ENCODE measurements at regions not wholly inside any gene's neighbourhood (a gene's known extent, or its start where the extent isn't known, plus 50 kb on each side); places are given as distances from the start of the nearest gene placed in this dataset.

GRCh38 chr3:76463501-76463900 lies 576.4 kb upstream of the ROBO2 start:
- Histone ChIP-seq H3K4me3 (ENCODE audit: low read depth, low read length, poor library complexity, severe bottlenecking) (no peak overlapping the region), H3K9me2 (ENCODE audit: insufficient read depth, low read length) (no peaks in the 10 kb centered on the region), H4K20me1 (ENCODE audit: insufficient read depth, low read length) (no peaks in the 10 kb centered on the region), H3K9me3 (ENCODE audit: low read length) (no peaks in the 10 kb centered on the region), H3K4me2 (ENCODE audit: low read length) (no peak overlapping the region), H3K27ac (ENCODE audit: low read depth, low read length, poor library complexity, severe bottlenecking) (no peak overlapping the region), H3K36me3 (ENCODE audit: insufficient read depth, low read length) (no peaks in the 10 kb centered on the region), H3K4me1 (ENCODE audit: insufficient read depth, low read length, poor library complexity, severe bottlenecking) (no peaks in the 10 kb centered on the region), H3K79me2 (ENCODE audit: insufficient read depth, low read depth, low read length) (no peaks in the 10 kb centered on the region), H2AFZ (ENCODE audit: low read length) (no peak overlapping the region)
- no TSS peak for BruUV-seq (replicated peaks)
- no peak for DNase-seq (ENCODE audit: low spot score)
- ChIA-PET CTCF (ENCODE audit: unreplicated experiment) (no interaction called here), POLR2A (interaction anchor here (0.6 kb wide), 1 partner anchor 65 kb away, joined by 3 read pairs; no protein-coding TSS in a partner anchor)
- intact Hi-C loops (cut with micrococcal nuclease; ENCODE audit: unreplicated experiment), result no loop called here
- TF ChIP-seq EZH2phosphoT487 (IDR thresholded peaks at IDR 0.05; ENCODE audit: borderline replicate concordance, low read depth, low read length) (no peak), CTCF (conservative IDR thresholded peaks at IDR 0.05; ENCODE audit: low read length) (no peak)

- no peaks in the 10 kb centered on the region for H3K79me2 ChIP-seq (ENCODE audit: insufficient read depth, low read depth, low read length)
- no peaks in the 10 kb centered on the region for H3K9me2 ChIP-seq (ENCODE audit: insufficient read depth, low read length)
- H3K4me3 ChIP-seq (ENCODE audit: low read depth, low read length, poor library complexity, severe bottlenecking), result no peak overlapping the region
- no peaks in the 10 kb centered on the region for H3K4me1 ChIP-seq (ENCODE audit: insufficient read depth, low read length, poor library complexity, severe bottlenecking)
- no peak overlapping the region for H2AFZ ChIP-seq (ENCODE audit: low read length)
- no peak overlapping the region for H3K27ac ChIP-seq (ENCODE audit: low read depth, low read length, poor library complexity, severe bottlenecking)
- H3K9me3 ChIP-seq (ENCODE audit: low read length), result no peaks in the 10 kb centered on the region
- intact Hi-C loops (cut with micrococcal nuclease; ENCODE audit: unreplicated experiment), result no loop called here
- no peaks in the 10 kb centered on the region for H3K36me3 ChIP-seq (ENCODE audit: insufficient read depth, low read length)
- TF ChIP-seq EZH2phosphoT487 (IDR thresholded peaks at IDR 0.05; ENCODE audit: borderline replicate concordance, low read depth, low read length) (no peak), CTCF (conservative IDR thresholded peaks at IDR 0.05; ENCODE audit: low read length) (no peak)
- BruUV-seq (replicated peaks), result no TSS peak
- DNase-seq (ENCODE audit: low spot score), result no peak
- POLR2A ChIA-PET, result no interaction called here
- no peaks in the 10 kb centered on the region for H4K20me1 ChIP-seq (ENCODE audit: insufficient read depth, low read length)
- CTCF ChIA-PET (ENCODE audit: unreplicated experiment), result no interaction called here
- H3K4me2 ChIP-seq (ENCODE audit: low read length), result no peak overlapping the region
Observed at GRCh38 chr3:76470285-76470684, 569.6 kb upstream of the ROBO2 start.

DNA sequence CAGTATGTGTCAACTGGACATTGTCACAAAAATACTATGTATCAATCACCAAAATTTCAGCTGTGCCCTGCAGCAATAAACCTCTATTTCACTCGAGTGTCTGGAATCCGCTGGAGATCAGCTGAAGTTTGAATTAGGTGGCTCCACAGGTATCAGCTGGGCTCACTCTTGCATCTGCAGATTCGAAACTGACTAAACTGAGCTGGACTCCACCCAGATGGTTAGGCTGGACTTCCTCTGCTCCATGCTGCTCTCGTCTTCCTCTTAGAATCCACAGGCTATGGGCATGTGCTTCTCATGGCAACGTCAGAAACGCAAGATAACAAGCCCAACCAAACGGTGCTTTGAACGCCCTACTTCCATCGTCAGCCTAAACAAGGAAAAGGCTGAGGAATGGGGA lies 565.3 kb upstream of the ROBO2 start:
- no peak overlapping the region for H3K27ac ChIP-seq (ENCODE audit: low read depth, low read length, poor library complexity, severe bottlenecking)
- H3K79me2 ChIP-seq (ENCODE audit: insufficient read depth, low read depth, low read length), result no peaks in the 10 kb centered on the region
- TF ChIP-seq CTCF (conservative IDR thresholded peaks at IDR 0.05; ENCODE audit: low read length) (no peak), EZH2phosphoT487 (IDR thresholded peaks at IDR 0.05; ENCODE audit: borderline replicate concordance, low read depth, low read length) (no peak)
- no peaks in the 10 kb centered on the region for H4K20me1 ChIP-seq (ENCODE audit: insufficient read depth, low read length)
- no peaks in the 10 kb centered on the region for H3K9me2 ChIP-seq (ENCODE audit: insufficient read depth, low read length)
- H3K9me3 ChIP-seq (ENCODE audit: low read length), result no peaks in the 10 kb centered on the region
- no peak for DNase-seq (ENCODE audit: low spot score)
- H3K36me3 ChIP-seq (ENCODE audit: insufficient read depth, low read length), result no peaks in the 10 kb centered on the region
- no peak overlapping the region for H2AFZ ChIP-seq (ENCODE audit: low read length)
- intact Hi-C loops (cut with micrococcal nuclease; ENCODE audit: unreplicated experiment), result no loop called here
- CTCF ChIA-PET (ENCODE audit: unreplicated experiment), result no interaction called here
- H3K4me1 ChIP-seq (ENCODE audit: insufficient read depth, low read length, poor library complexity, severe bottlenecking), result no peaks in the 10 kb centered on the region
- BruUV-seq (replicated peaks), result no TSS peak
- no peak overlapping the region for H3K4me2 ChIP-seq (ENCODE audit: low read length)
- POLR2A ChIA-PET, result no interaction called here
- H3K4me3 ChIP-seq (ENCODE audit: low read depth, low read length, poor library complexity, severe bottlenecking), result no peak overlapping the region
